Activated CD4-positive, alpha-beta T cell treated with anti-CD3 and anti-CD28 coated beads, Interleukin-2, amount 50 U/mL, for 1 hour (primary cell): ENCODE measurements at regions not wholly inside any gene's neighbourhood (a gene's known extent, or its start where the extent isn't known, plus 50 kb on each side); places are given as distances from the start of the nearest gene placed in this dataset.

Experiments used
- DNase-seq: peaks from one replicate; pipeline ENCODE4 v3.0.0-alpha.2; 2020

- no peak for DNase-seq
These were observed 54.4 kb downstream of the UNCX start for GRCh38 chr7:1286946-1287645.

GRCh38 chr7:1287752-1288201, 55.1 kb downstream of the UNCX start:
- no peak for DNase-seq

- no peak for DNase-seq
These were observed 55.8 kb downstream of the UNCX start for GRCh38 chr7:1288390-1288995.

DNA sequence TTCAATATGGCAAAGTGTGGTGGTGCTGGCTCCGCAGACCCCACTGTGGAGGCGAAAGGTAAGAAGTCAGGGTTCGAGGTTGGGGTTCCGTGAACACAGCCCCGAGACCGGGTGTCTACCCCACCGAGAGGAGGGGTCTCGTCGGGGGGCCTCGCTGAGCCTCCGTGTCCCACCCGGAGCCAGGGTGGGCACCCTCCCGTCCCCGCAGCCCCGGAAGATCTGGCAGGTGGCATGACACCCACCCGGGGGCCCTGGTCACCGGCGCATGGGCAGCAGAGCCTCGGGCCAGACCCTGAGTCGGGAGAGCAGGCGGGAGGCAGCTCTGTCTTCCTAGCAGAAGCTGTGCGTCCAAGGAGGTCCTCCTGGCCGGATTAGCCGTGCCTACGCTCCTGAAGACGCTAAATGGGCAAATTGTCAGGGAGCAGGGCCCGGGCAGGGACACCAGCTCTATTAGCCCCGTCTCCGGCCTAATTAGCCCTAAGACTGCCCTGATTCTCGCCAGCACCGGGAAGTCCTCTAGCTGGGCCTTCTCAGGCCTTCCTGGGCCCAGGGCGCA, 56.4 kb downstream of the UNCX start:
- no peak for DNase-seq

- DNase-seq = no peak
These were observed 57.0 kb downstream of the UNCX start for GRCh38 chr7:1289666-1290025.

DNA sequence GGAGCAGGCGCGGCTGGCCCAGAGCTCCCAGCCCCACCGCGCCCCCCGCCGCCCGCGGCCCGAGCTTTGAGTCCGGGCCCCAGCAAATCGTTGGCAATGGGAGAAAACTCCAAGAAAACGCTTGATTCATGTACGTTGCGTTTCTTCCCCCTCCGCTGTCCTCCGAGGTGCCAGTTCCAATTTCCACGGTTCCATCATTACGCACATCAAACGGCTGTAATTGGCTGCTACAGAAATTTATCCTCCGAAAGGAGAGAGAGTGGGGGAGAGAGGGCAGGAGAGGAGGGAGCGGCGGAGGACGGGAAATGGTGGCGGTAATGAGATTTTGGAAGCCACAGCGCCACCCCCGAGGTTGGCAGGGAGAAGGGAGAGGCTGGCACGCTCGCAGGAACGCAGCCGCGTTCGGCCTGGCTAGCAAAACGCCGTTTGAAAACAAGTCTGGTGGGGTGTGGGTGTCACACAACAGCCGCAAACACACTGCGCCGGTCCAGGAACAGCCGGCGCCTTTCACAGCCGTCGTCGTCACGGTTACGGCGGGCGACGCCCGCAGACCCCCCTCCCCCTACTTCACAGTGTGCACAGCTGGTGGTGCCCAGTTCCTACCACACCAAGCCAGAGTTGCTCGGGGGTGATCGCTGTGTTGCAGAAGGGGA, 57.5 kb downstream of the UNCX start:
- DNase-seq = peak; percentile 21

DNA sequence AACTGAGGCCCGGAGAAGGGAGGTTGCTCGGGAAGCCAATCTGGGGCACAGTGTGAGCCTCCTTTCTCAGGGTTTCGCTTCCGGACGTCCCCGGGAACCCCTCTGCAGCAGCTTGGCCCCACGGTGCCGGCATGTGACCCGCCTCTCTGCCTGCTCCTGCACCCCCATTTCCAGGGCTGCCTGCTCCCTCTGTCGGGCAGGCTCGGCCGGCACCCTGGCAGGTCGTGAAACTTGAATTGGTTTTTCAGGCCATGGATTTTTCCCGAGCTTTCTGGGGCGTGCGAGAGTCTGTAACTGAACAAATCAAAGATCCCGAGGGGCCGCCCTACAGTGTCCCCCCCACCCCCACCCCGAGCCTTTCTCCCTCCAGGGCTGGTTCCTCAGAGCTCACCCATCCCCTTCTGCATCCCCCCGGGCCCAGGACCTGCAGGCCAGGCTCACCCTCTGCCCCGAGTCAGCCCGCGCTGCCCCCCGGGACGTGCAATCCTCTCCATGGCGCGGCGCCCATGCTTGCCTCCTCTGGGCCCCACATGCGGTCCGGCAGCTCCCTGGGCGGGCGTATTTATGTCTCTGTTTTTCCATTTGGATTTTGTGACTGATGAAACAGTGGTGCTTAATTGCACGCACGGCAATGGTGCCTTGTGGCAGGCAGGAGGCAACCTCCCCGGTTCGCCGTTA, 58.1 kb downstream of the UNCX start:
- no peak for DNase-seq

DNA sequence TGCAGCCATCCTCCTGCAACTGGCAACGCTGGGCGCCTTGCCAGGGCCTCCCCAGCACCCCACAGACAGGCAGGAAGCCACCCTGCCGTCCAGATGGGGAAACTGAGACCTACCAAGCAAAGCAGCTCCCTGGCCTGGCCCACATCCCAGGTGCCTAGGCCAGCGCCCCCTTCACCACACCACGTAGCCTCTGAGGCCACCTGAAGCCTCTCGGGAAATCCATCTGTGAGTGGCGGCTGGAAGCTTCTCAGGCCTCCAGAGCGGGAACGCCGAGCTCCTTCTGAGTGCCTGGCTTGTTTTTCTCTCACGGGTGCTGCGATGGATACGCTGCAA, 58.7 kb downstream of the UNCX start:
- no peak for DNase-seq

DNA sequence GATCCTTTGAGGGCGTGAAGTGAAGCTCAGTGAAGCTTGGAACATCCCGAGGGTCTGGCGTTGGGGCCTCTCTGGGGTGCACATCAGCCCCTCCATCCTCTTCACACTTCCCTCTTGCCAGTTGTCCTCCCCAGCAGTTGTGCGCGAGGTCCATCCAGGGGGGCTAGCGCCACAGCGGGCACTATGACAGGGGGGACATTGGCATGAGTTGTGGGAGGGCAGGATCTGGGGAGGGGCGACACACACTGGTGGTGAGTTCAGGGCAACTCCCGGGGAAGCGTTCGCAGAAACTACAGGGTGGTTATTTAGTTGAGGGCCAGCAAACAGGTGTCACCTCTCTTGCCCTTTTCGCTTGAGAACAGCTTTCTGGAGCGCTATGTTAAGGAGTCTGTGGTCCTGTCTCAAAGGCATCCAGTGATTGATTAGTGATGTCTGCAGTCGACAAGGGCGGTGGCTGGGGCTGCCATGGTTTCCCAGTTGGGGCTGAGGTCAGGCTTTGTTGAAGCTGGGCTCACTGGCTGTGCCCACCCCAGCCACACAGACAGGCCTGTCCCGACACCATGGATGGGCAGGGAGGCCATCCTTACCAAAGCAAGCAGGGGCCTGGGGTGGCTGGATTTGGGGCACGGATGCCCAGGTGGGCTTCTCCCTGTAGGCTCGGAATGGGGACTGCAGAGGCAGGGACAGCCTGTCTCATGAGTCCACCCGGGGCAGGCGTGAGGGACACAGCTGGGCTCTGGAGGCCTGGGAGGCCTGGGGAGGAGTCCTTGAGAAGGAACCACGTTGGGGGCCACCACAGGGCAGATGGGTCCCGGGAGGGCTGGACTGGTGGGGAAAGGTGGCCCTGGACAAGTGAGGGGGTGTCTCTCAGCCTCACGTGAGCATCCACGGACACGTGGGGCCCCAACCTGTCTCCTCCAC, 59.4 kb downstream of the UNCX start:
- no peak for DNase-seq

GRCh38 chr7:1292972-1293830, 60.5 kb downstream of the UNCX start:
- DNase-seq = no peak

DNA sequence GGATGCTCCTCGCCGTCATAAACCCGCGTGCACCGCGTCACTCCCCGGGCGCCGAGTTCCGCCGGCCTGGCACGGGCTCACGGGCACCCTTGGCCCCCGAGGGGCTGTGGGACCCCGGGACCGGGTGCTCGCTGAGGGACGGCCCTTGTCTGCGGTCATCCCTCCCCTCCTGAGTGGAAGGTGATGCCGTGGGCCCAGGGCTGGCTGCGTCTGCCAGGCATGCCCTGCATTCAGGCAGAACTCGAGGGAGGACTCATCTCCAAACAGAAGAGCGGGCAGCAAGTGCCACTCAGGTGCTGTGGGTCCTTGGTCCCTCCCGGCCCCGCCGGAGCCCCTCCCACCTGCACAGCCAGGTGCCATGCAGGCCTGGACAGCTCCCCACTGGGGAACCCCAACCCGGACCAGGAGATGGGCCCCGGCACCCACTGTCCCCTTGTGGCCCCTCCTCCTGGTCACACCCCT, 61.3 kb downstream of the UNCX start:
- no peak for DNase-seq

DNA sequence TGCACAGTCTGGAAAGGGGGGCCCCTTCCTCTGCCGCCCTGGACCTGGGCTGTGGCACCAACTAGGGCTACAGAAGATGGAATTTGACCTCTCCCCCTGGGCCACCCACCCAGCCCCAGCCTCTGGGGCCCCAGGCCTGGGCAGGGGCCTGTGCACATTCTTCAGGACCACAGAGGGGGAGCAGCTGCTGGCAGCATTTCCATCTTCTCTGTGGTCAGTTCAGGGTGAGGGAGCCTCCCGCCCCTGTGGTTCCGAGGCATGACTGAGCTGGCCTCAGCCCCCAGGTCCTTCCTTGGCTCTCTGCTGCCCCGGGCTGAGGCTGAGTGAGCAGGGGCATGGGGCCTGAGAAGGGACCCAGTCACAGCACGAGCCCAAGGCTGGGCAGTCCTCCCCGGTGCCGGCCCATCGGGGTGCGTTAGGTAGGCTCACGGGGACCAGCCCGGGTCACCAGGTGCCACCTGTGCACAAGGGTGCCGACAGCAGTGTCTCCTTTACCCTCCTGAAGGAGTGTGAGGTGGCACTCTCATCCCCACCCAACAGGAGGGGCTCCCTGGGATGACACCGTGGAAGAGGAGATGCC, 63.2 kb downstream of the UNCX start:
- no peak for DNase-seq

DNA sequence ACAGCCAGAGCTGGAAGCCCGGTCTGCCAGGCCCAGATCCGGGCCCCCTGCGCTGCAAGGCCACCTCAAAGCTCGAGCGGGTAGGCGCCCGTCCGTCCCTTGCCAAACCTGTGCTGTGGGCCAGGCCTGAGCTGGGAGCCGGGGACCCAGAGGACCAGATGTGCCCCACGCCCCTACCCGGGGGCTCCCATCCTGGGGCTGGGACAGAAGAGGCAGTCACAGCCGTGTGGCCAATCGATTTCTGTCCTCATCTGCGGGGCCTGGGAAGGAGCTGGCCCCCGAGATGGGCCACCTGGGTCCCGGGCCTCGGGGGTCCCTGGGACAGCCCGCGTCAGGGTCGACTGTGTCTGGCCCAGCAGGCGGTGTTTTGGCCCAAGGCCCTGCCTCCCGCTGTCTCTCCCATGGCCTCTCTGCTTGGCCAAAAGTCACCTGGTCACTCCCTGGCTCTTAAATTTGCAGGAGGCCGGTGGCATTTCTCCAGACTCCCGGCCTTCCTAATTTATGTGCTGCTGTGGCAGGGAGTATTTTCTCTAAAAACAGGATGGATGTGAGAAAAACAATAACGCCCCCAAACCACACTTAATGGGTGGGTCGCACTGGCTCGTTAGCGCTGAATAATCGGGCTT, 63.8 kb downstream of the UNCX start:
- DNase-seq = no peak

GRCh38 chr7:1297017-1297960, 64.6 kb downstream of the UNCX start:
- DNase-seq = no peak

DNA sequence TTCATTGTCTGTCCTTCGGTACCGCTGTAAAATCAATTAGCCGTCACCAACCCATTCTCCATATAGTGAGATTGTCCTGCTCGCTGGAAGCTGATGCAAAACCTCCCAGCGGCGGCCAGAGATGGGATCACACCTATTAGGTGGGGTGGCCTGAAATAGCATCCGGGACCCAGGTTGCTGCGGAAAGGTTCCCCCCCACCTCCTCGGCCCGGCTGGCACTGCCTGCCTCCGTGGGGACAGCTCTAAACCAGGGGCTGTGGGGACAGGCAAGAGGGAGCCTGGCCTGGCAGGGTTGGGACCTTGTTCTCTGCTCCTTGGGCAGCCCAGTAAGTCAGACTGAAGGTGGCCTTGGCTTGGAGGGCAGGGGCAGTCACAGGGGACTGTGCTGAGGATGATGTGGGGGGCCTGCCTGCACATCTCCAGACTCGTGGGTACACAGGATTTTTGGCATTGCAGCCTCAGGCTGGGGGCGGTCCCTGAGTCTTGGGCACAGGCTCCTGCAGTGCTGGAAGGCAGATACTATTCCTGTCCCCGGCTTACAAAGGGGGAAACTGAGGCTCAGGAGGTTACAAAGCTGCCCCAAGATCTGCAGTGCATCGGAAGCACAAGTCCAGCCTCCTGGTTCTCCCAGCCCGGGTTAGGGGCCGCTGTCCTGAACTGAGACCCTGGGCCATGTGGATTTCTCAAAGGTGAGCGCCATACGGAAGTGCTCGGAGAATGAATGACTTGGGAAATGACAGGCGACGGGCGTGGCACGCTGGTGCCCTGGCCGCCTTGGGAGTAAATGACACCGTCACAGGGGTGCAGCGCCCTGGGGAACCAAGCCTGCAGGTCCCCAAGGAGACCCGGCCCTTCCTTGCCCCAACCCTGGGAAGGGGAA, 65.6 kb downstream of the UNCX start:
- DNase-seq = no peak

GRCh38 chr7:1298931-1299885, 66.5 kb downstream of the UNCX start:
- no peak for DNase-seq

DNA sequence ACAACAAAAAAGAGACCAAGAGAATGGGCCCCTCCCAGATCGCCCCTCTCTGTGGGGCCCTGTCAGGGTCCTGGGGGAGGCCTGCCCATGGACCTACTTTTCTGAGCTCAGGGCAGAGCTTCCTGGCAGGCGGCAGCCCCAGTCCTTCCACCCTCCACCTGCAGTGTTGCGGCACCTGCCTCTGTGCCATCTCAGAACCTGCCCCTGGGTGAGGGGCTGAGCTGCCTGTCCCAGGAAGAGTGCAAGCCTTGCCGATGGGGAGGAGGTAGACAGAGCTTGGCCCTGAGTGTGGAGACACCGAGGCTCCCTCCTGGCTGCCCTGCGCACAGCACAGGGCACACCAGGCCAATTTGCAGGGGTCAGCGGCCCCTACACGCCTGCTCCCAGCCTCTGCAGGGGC, 67.5 kb downstream of the UNCX start:
- DNase-seq = no peak
